ENCODE measurements at regions not wholly inside any gene's neighbourhood (a gene's known extent, or its start where the extent isn't known, plus 50 kb on each side); places are given as distances from the start of the nearest gene placed in this dataset.

- TF ChIP-seq CTCF (IDR thresholded peaks at IDR 0.05): no peak
- Histone ChIP-seq H3K4me1 (no peaks in the 10 kb centered on the region), H3K9me3 (peaks cover 0 to 49% of the 10 kb centered on the region in 2 donors), H3K27ac (no peak overlapping the region), H3K36me3 (no peaks in the 10 kb centered on the region), H3K27me3 (no peaks in the 10 kb centered on the region), H3K4me3 (no peak overlapping the region)
- ATAC-seq: no peak
- no peak for DNase-seq
- intact Hi-C loops (cut with DNase I): no loop called here
These were observed 78.4 kb upstream of the GC start for GRCh38 chr4:71862315-71862714.

DNA sequence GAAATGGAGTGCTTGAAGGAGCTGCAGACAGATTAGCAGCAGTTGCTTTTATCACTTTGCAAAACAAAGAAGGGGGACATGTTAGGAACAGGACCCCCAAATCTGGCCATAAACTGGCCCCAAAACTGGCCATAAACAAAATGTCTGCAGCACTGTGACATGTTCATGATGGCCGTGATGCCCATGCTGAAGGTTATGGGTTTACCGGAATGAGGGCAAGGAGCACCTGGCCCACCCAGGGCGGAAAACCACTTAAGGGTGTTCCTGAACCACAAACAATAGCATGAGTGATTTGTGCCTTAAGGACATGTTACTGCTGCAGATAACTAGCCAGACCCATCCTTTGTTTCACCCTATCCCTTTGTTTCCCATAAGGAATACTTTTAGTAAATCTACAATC lies 79.6 kb upstream of the GC start:
- H3K27ac ChIP-seq: no peak overlapping the region
- no peaks in the 10 kb centered on the region for H3K27me3 ChIP-seq
- TF ChIP-seq CTCF (IDR thresholded peaks at IDR 0.05): no peak
- H3K9me3 ChIP-seq: peaks cover 0 to 49% of the 10 kb centered on the region in 2 donors
- H3K4me3 ChIP-seq: no peak overlapping the region
- intact Hi-C loops (cut with DNase I): no loop called here
- ATAC-seq (no peak), DNase-seq (no peak)
- no peaks in the 10 kb centered on the region for H3K36me3 ChIP-seq
- H3K4me1 ChIP-seq: no peaks in the 10 kb centered on the region

- no peak for TF ChIP-seq CTCF (IDR thresholded peaks at IDR 0.05)
- no peaks in the 10 kb centered on the region for H3K36me3 ChIP-seq
- no peak overlapping the region for H3K27ac ChIP-seq
- H3K4me1 ChIP-seq: no peaks in the 10 kb centered on the region
- no peak for DNase-seq
- no peaks in the 10 kb centered on the region for H3K27me3 ChIP-seq
- no peak for ATAC-seq
- peaks cover 0 to 47% of the 10 kb centered on the region in 2 donors for H3K9me3 ChIP-seq
- no peak overlapping the region for H3K4me3 ChIP-seq
- intact Hi-C loops (cut with DNase I): no loop called here
These were observed 80.5 kb upstream of the GC start for GRCh38 chr4:71864380-71864779.

DNA sequence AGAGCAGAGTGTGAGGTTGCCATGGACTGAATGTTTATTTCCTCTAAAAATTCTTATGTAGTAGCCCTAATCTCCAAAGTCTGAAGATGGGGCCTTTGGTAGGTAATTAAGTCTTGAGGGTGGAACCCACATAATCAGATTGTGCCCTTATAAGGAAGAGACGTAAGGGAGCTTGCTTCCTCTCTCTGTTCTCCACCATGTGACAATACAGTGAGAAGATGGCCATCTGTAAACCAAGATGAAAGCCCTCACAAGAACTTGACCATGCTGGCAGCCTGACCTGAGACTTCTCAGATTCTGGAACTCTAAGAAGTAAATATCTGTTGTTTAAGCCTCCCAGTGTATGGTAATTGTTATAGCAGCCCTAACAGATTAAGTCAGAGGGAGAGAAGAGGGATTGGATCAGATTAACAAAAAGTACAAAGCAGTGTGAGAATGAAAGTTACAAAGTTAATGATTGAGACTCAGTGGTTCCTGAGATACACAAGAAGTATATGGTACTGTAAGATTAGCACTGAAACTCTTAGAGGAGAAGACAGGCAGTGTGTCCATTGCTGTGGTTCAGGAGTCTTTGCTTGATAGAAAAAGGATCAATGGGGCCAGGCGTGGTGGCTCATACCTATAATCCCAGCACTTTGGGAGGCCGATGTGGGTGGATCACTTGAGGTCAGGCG lies 82.5 kb upstream of the GC start:
- TF ChIP-seq CTCF (IDR thresholded peaks at IDR 0.05): no peak
- H3K27me3 ChIP-seq: no peaks in the 10 kb centered on the region
- no peak overlapping the region for H3K4me3 ChIP-seq
- no peak for ATAC-seq
- DNase-seq: no peak
- no peaks in the 10 kb centered on the region for H3K36me3 ChIP-seq
- H3K4me1 ChIP-seq: no peaks in the 10 kb centered on the region
- H3K27ac ChIP-seq: no peak overlapping the region
- peaks cover 0 to 33% of the 10 kb centered on the region in 2 donors for H3K9me3 ChIP-seq
- intact Hi-C loops (cut with DNase I): no loop called here

- Histone ChIP-seq H3K27me3 (no peaks in the 10 kb centered on the region), H3K36me3 (no peaks in the 10 kb centered on the region), H3K9me3 (peaks cover 0 to 24% of the 10 kb centered on the region in 2 donors), H3K4me1 (no peaks in the 10 kb centered on the region), H3K4me3 (no peak overlapping the region), H3K27ac (no peak overlapping the region)
- no peak for ATAC-seq
- TF ChIP-seq CTCF (IDR thresholded peaks at IDR 0.05): no peak
- intact Hi-C loops (cut with DNase I): no loop called here
- no peak for DNase-seq
These were observed 83.7 kb upstream of the GC start for GRCh38 chr4:71867598-71867997.
